Endothelial cell of umbilical vein (primary cell): ENCODE measurements at regions not wholly inside any gene's neighbourhood (a gene's known extent, or its start where the extent isn't known, plus 50 kb on each side); places are given as distances from the start of the nearest gene placed in this dataset.

ENCODE experiments used
- BruUV-seq: library from RNA; stranded (reverse); fragments of 400-500 nt; replicated peaks from 2 replicates; lab custom pipeline; 2021; lab: Mats Ljungman, UMichigan
- CTCF ChIA-PET: fragments of 300-600, 350-600 bp; sonication (Branson Sonifier 250); formaldehyde crosslinking; loops from one replicate; lab custom pipeline; 2021; ENCODE audit warnings: antibody characterized with exemption, inconsistent platforms; lab: Charles Lee
- POLR2A ChIA-PET: fragments of 300-600, 350-600 bp; sonication (Branson Sonifier 250); formaldehyde crosslinking; loops from one replicate; lab custom pipeline; 2021; ENCODE audit warnings: antibody characterized with exemption, inconsistent platforms; lab: Charles Lee
- DNase-seq: peaks from one replicate; pipeline ENCODE4 v3.0.0-alpha.2; 2011; ENCODE audit warnings: low read depth, low spot score
- FAIRE-seq: peaks from 2 replicates; lab custom pipeline; 2011; peaks lifted over from hg19 to GRCh38; lab: Jason Lieb, UNC
- H2AFZ ChIP-seq: 2 replicates; pipeline ENCODE4 v1.6.0; 2012; ENCODE audit warnings: low read depth, low read length, control low read depth, inconsistent platforms
- H3K27ac ChIP-seq: 2 replicates; pipeline ENCODE4 v1.5.1; 2011; ENCODE audit warnings: low read depth, mild to moderate bottlenecking, control low read depth, low read length, moderate library complexity; ENCODE audit not compliant: insufficient read depth
- H3K27me3 ChIP-seq, 2 experiments: 2 replicates each; pipeline versions ENCODE4 v1.6.0 to v1.6.1; 2011; ENCODE audit warnings: low read length in 2 of 2, mixed read lengths in 1 of 2; ENCODE audit not compliant: control insufficient read depth in 2 of 2, insufficient read depth in 2 of 2
- H3K36me3 ChIP-seq, 2 experiments: 2 replicates in 1 of 2; 3 replicates in 1 of 2; pipeline ENCODE4 v1.5.1; 2011; ENCODE audit warnings: low read length in 2 of 2, mild to moderate bottlenecking in 1 of 2, moderate library complexity in 1 of 2; ENCODE audit not compliant: control insufficient read depth in 2 of 2, insufficient read depth in 2 of 2; ENCODE audit errors: extremely low read depth in 1 of 2
- H3K4me1 ChIP-seq: 3 replicates; pipeline ENCODE4 v1.5.1; 2011; ENCODE audit warnings: mild to moderate bottlenecking, low read length; ENCODE audit not compliant: control insufficient read depth, insufficient read depth; ENCODE audit errors: extremely low read depth
- H3K4me2 ChIP-seq: 2 replicates; pipeline ENCODE4 v1.6.1; 2011; ENCODE audit warnings: low read length, control low read depth, mixed read lengths; ENCODE audit not compliant: insufficient read depth
- H3K4me3 ChIP-seq, 3 experiments: fragments of 200-600 bp in 1 of 3; sonication (generic), shearing (Covaris generic) in 1 of 3; replicated peaks in 1 of 3; 2 replicates each; pipeline ENCODE4 v1.5.1; 2011 to 2016; ENCODE audit warnings: control low read depth in 3 of 3, low read length in 3 of 3, mild to moderate bottlenecking in 2 of 3, inconsistent platforms in 1 of 3, low read depth in 1 of 3, moderate library complexity in 1 of 3; ENCODE audit not compliant: insufficient read depth in 1 of 3
- H3K79me2 ChIP-seq: 2 replicates; pipeline ENCODE4 v1.6.0; 2012; ENCODE audit warnings: low read length, inconsistent platforms; ENCODE audit not compliant: control insufficient read depth, insufficient read depth
- H3K9ac ChIP-seq: replicated peaks from 2 replicates; pipeline ENCODE3; 2011; ENCODE audit warnings: low read length, control low read depth; ENCODE audit not compliant: insufficient read depth; ENCODE audit errors: extremely low read depth
- H3K9me1 ChIP-seq: replicated peaks from 3 replicates; pipeline ENCODE4 v1.6.0; 2011; ENCODE audit warnings: mild to moderate bottlenecking, low read length; ENCODE audit not compliant: control insufficient read depth, insufficient read depth; ENCODE audit errors: extremely low read depth
- H3K9me3 ChIP-seq: replicated peaks from 2 replicates; pipeline ENCODE4 v1.5.1; 2012; ENCODE audit warnings: low read length, inconsistent platforms; ENCODE audit not compliant: control insufficient read depth, insufficient read depth
- H4K20me1 ChIP-seq: replicated peaks from 2 replicates; pipeline ENCODE3; 2011; ENCODE audit warnings: mild to moderate bottlenecking, low read length; ENCODE audit not compliant: control insufficient read depth, insufficient read depth; ENCODE audit errors: extremely low read depth
- CTCF ChIP-seq, 2 donors: IDR thresholded peaks; 1 replicate in 1 of 2; 2 replicates in 1 of 2; pipeline ENCODE4 v1.5.1; 2011; ENCODE audit warnings: low read length in 2 of 2, mild to moderate bottlenecking in 2 of 2, moderate library complexity in 2 of 2, control low read depth in 1 of 2, inconsistent platforms in 1 of 2, low read depth in 1 of 2; ENCODE audit not compliant: insufficient read depth in 1 of 2; ENCODE audit errors: extremely low read depth in 1 of 2
- EZH2 ChIP-seq: IDR thresholded peaks from 2 replicates; pipeline ENCODE4 v1.6.1; 2012; ENCODE audit warnings: borderline replicate concordance, low read depth, mild to moderate bottlenecking, moderate library complexity, low read length, inconsistent platforms; ENCODE audit not compliant: severe bottlenecking
- FOS ChIP-seq: IDR thresholded peaks from 2 replicates; pipeline ENCODE4 v1.6.1; 2011; ENCODE audit warnings: mild to moderate bottlenecking, low read length, moderate library complexity, borderline replicate concordance; ENCODE audit not compliant: insufficient read depth
- GATA2 ChIP-seq: IDR thresholded peaks from 2 replicates; pipeline ENCODE4 v1.7.0; 2011; ENCODE audit warnings: low read depth, mild to moderate bottlenecking, moderate library complexity, mixed read lengths, low read length; ENCODE audit not compliant: insufficient read length, insufficient read depth
- JUN ChIP-seq: IDR thresholded peaks from 2 replicates; pipeline ENCODE4 v1.6.1; 2011; ENCODE audit warnings: borderline replicate concordance, low read depth; ENCODE audit not compliant: insufficient read length, insufficient read depth
- MAX ChIP-seq: IDR thresholded peaks from 2 replicates; pipeline ENCODE4 v1.6.1; 2011; ENCODE audit not compliant: insufficient read depth, insufficient read length
- MYC ChIP-seq: IDR thresholded peaks from one replicate; pipeline ENCODE4 v1.6.1; 2011; ENCODE audit warnings: mild to moderate bottlenecking, low read depth, low read length
- POLR2A ChIP-seq: IDR thresholded peaks from 2 replicates; pipeline ENCODE4 v1.6.1; 2012; ENCODE audit warnings: low read depth, mild to moderate bottlenecking, control low read depth, low read length
- POLR2AphosphoS5 ChIP-seq: IDR thresholded peaks from 2 replicates; pipeline ENCODE4 v1.6.1; 2012; ENCODE audit warnings: low read depth, mild to moderate bottlenecking, control low read depth, low read length, moderate library complexity; ENCODE audit not compliant: insufficient read depth
- dilution Hi-C: fragments of 300-500 bp; cut with MboI; formaldehyde crosslinking; loops from one replicate; pipeline ENCODE4 v1.15.0; 2019; ENCODE audit warnings: low sequenced_read_pairs; ENCODE audit not compliant: extremely low pct_ligation_motif_present
- intact Hi-C: fragments of 100-400 bp; cut with micrococcal nuclease; formaldehyde crosslinking; loops from one replicate; pipeline ENCODE4 v1.10.0; 2022

DNA sequence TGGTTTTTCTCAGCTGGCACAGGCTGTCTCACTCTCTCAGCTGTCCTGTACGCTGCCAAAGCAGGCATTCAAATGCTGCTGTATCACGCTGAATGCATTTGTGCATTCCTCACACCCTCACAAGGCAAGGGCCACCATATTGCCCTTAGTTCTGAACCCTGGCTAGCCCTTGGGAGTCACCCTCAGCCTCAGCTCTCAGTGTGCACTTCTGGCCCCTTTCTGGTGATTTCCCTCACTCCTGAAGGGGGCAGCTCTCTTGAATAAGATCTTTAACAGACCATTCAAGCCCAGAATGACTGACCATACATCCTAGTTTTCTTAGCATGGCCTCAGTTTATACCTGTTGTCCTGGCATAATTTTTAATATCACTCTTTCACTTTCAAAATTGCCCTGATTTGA lies 84.3 kb downstream of the HTR1A start:
- ChIA-PET CTCF (no interaction called here), POLR2A (no interaction called here)
- Histone ChIP-seq H3K4me2 (no peak overlapping the region), H3K9me3 (peaks cover 2% of the 10 kb centered on the region), H3K4me1 (no peaks in the 10 kb centered on the region), H3K36me3 (no peaks in the 10 kb centered on the region), H3K9me1 (no peaks in the 10 kb centered on the region), H2AFZ (no peak overlapping the region), H3K27ac (no peak overlapping the region), H3K79me2 (no peaks in the 10 kb centered on the region), H4K20me1 (no peaks in the 10 kb centered on the region), H3K9ac (no peak overlapping the region), H3K4me3 (no peak overlapping the region), H3K27me3 (no peaks in the 10 kb centered on the region)
- intact Hi-C loops (no loop called here), dilution Hi-C loops (no loop called here)
- TF ChIP-seq POLR2A (no peak), POLR2AphosphoS5 (no peak), GATA2 (no peak), FOS (no peak), MAX (no peak), JUN (no peak), CTCF (IDR thresholded peaks at IDR 0.05; ENCODE audit: extremely low read depth in 1 of 2, insufficient read depth in 1 of 2, low read depth in 1 of 2, low read length in 2 of 2) (no peak), EZH2 (no peak), MYC (no peak)
- no TSS peak for BruUV-seq
- FAIRE-seq (no peak), DNase-seq (no peak)
